NCI-H1048 (cell line): ENCODE measurements at regions not wholly inside any gene's neighbourhood (a gene's known extent, or its start where the extent isn't known, plus 50 kb on each side); places are given as distances from the start of the nearest gene placed in this dataset.

Experiments used
- DNase-seq: peaks from one replicate; lab custom pipeline; 2025; lab: John Stamatoyannopoulos, UW

DNA sequence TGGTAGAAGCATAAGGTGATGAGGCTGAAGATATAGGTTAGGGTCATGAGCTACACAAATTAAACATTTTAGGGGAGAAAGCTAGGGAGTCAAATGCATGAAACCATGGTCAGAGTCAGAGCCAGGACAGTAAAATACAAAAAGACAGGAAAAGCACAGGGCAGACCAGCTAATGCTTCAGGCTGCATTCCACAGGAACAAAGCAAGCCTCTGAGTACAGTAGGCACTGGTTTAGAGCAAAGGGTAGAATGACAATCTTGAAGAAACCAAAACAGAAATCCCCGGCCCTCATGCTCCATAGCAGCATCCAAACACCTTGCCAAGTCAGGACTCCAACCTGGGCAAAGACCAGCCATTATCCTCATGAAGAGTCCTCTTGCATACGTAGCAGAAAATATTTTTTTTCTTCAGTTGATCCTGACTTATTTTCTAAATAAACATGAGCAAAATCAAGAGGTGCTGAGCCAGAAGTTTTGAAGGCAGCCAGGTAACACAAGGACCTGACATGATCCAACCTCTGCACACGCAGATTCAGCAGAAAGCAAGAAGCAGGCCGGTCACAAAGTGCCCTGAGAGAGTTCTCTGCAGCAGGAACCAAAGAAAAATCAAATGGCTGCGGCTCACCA is 273.1 kb downstream of the TTLL7 start:
- DNase-seq, result no peak

DNA sequence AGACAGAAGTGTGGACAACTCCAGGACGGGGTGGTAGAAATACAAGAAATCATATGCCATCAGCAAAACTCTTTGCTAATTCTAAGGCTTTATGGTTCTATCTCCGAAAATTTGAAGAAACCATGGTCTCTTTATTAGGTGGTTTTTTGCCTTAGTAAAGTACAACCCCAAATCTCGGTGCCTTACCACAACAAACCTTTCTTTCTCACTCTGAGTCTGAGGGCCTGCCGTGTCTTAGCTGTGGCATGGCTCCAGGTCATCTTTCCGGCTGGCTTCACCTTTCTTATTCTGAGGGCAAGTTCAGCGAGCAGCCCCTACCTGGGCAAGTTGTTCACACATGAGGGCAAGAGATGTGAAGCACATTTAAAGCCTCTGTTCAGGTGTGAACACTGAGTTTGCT is 280.6 kb downstream of the TTLL7 start:
- DNase-seq, result no peak

DNA sequence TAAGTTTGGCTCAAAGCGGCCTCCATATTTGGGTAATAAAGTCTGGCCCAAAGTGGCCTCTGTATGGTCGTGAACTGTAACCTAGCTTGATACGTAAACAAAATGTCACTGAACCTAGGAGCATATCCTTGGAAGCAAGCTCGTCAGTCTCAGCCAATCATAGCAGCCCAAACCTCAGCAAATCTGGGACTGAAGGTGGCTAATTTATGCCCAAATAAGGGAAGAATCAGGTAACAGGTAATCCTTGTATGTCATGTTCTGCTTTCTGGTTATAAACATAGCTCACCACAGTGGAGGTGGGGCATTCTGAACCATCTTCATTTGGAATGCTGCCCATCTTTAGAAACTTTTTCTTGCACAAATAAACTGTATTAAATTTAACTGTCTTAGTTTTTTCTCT is 281.1 kb downstream of the TTLL7 start:
- DNase-seq, result no peak

DNA sequence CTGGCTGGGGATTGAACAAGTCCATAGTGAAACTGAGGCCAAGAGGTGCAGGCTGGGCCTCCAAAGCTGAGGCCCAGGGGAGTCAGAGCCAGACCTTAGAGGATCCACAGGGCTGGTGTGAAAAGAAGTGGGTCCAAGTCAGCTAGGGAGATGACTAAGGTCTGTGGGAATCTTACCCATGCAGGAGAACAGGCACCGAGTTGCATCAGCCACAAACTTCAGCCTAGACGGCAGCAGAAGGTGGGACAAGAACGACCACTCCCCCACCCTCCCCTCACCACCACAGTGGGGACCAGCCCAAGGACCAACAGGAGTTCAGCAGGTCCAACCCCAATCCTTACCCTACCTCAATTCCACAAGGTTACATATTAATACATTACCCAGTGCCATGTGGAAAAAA is 282.3 kb downstream of the TTLL7 start:
- no peak for DNase-seq

DNA sequence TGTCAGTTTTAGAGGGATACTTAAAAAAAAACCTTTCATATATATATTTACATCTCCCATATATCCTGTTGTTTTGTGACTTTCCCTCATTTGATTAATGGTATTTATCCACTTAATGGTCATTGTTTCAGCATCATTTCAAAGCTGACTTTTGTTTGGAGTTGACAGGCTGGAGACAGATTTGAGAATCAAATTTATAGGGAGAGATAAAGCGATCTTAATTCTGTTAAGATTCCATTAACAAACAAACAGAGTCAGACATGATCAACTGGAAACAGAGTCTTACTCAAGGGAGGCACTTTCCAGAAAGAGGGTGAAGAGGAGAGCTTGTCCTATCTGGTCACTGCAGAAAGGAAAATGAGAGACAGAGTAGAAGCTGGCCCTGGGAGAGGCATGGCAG is 283.4 kb downstream of the TTLL7 start:
- DNase-seq, result no peak

DNA sequence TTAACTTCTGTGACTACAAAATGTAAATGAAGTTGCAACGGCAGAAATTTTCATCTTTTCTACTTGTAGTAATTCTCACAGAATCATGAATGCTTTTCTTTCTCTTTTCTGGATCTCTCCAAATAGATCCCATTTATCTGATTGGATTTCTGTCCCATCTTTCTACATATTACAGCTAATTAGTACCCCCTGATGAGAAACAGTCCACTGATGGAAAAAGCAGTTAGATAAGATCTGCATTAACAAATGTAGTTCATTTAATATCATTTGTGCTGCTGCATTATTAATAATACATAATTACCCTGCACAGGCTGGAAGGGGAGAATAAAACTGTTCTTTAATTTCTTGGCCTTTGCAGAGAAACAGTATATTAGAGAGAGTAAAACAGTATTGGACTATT is 289.3 kb downstream of the TTLL7 start:
- DNase-seq, result no peak

DNA sequence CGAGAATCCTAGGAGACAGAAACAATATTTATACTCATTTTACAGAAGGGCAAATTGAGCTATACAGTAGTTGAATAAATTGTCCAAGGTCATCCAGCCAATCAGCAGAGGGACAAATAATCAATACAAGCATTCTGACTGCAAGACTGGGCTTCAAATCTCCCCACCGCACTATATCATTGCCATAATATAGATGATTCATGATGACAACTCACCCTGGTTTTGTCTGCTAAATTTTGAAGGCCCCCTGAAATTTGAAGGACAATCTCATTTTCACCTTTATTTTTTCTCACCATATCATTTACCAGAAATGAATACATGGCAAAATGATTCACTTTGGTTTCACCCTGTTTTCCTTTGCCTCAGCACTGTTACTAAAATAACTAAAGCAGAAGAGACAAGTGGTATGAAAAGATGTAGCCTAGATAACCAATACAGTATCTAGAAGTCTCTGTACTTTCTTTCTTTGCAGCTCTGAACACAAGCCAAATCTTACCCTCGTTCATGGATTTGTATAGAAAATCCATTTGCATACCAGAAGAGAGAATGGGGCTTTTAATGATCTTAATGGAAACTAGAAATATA is 292.5 kb downstream of the TTLL7 start:
- no peak for DNase-seq

DNA sequence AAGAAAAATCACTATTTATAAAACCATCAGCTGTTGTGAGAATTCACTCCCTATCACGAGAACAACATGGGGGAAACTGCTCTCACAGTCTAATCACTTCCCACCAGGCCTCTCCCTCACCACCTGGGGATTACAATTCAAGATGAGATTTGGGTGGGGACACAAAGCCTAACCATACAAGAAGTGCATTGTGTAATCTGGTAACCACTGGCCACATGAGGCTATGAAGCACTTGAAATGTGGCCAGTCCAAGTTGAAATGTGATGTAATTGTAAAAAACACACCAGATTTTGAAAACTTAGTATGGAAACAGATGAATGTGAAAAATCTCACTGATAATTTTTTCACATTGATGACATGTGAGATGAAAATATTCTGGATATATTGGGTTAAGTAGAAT is 293.8 kb downstream of the TTLL7 start:
- no peak for DNase-seq

DNA sequence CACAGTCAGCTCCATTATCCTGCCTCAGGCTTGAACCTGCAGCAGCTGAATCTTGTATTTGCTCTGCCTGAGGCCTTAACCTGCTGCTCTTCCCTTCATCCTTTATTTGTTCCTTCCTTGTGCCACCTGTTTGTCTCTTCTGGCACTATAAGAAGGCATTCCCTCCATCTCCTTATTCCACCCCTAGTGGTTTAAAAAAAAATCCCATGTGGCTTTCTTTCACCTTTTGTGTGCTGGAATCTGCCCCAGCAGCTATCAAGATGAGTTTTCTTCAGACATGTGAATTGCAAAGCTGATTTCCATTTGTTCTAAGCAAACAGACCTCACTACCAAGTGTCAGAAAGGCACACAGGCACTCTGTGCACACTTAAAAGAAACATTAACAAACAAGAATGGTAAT is 294.6 kb downstream of the TTLL7 start:
- DNase-seq, result no peak

DNA sequence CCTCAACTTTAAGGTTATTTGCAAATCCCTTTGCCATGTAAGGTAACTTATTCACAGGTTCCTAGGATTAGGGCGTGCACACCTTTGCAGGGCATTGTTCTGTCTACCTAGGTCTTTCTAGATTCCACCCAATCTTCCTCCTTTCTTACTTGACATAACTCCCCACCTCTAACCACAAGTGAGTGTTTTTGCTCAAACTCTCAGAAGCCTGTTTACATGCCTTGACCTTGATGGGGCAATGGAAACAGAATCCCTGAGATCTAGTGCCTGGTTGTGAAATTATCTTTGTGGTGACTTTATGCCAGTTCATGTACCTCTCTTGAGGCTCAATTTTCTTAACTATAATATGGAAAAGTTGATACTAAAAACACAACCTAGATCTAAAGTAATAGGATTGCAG is 296.6 kb downstream of the TTLL7 start:
- DNase-seq, result no peak

DNA sequence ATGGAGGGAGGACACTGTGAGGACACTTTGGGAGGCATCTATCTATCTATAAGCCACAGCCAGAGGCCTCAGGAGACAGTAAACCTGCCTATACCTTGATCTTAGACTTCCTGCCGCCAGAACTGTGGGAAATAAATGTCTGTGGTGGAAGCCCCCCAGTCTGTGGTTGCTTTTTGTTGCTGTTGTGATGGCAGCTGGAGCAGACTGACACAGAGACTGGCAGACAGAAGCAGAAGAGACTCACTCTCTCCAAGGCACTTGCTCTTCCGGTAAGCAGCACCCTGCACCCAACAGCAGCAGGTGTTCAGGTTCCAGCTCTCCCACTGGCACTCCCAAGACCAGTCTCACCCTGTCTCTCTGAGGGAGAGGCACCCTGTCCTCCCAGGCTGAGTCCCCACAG is 297.6 kb downstream of the TTLL7 start:
- no peak for DNase-seq

DNA sequence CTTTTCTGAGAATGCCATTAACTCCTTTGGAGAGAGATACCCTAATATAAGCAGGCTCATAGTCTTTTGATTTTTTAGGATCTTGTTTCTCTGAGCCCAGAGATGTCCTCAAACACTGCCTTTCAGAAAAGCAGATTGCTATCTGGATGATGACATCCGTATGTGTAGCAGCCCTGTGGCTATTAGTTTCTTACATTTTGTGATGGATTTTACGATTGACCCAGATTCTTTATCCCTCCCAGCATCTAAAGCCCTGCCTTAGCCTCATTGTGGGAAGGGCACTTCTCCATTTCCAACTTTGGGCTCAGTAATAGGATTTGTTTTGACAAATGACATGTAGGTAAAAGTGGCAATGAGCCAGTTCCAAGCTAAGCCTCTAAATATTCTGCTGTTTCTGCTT is 300.3 kb downstream of the TTLL7 start:
- no peak for DNase-seq

DNA sequence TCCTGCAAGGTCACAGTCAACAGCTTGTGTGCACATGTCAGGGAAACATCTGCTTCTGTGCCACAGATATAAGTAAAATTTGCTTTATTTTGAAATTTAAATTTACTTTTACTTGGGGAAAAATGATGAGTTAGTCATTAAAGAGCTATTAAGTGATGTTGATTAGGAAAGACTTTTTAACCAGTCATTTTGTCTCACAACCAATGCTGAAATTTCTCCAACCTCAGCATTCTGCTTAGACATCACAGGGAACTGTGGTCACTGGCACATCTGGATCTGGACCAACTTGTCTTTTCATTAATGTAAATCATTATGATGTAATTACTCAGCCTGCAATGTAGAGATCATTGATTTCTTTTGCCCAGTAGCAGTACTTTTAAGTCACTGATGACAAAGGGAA is 301.0 kb downstream of the TTLL7 start:
- DNase-seq, result no peak

DNA sequence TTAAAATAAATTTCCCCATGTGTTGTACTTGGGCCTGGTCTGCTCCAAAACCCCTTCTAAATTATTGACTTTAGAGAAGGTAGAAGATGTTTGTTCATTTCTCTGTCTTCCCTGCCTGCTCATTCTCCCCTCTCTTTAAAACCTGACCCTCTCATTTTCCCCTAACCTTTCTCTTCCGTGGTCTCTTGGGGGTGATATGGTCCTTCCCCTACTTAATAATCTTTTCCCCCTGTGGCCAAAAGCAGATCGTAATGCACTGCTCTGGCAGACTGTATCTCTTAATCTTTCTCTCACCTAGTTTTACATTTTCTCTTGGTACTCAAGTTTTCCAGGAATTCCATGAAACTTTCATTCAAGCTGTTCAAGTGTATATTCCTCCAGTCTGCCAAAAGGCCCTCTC is 301.7 kb downstream of the TTLL7 start:
- no peak for DNase-seq

DNA sequence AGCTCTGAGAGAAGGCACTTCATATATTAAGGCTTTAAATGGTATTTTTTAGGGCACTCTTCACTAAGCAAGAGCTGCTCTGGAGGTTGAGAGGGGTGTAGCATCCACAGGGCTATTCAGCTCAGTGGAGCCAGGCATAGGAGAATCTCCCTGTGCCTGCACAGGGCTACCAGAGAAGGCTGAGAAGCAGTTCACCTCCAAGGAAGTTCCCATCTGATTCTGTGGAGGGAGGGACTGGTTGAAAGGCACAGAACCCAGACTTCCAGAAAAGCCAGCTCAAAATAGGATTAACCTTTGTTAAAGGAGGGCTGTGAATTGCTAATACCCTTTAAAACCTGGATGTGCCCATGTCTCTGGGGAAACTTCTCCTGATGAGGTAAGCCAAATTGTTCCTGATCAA is 304.5 kb downstream of the TTLL7 start:
- DNase-seq, result no peak

DNA sequence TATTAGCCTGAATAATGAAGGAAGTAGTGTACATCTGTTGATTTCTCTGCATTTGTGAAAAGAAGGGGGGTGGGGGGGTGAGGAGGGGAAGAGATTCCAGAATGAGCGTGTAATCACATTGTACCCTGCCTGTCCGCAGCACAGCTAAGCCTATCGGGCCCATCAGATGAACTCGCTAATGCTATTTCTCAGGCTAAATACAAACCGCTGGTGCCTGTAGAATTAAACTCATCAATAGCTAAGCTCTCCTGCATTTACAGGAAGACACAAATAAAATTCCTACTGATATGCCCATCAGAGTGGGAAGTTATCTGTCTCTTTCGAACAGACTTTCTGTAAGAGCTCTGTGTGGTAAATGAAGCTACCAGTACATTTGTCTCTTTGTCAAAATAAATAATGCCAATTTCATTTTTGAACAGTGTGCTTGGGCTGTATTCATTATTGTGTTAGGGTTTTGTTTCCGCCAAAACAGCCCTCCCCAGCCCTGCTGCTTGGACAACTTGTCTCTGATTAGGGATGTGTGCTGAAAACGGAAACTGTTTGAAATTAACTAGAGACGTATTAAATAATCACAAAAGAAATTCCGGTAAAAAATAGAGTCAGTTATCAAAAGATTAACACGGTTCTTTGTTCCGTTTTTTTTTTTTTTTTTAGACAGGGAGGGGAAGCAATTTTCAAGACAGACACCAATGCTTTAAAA is 305.4 kb downstream of the TTLL7 start:
- DNase-seq, result no peak

DNA sequence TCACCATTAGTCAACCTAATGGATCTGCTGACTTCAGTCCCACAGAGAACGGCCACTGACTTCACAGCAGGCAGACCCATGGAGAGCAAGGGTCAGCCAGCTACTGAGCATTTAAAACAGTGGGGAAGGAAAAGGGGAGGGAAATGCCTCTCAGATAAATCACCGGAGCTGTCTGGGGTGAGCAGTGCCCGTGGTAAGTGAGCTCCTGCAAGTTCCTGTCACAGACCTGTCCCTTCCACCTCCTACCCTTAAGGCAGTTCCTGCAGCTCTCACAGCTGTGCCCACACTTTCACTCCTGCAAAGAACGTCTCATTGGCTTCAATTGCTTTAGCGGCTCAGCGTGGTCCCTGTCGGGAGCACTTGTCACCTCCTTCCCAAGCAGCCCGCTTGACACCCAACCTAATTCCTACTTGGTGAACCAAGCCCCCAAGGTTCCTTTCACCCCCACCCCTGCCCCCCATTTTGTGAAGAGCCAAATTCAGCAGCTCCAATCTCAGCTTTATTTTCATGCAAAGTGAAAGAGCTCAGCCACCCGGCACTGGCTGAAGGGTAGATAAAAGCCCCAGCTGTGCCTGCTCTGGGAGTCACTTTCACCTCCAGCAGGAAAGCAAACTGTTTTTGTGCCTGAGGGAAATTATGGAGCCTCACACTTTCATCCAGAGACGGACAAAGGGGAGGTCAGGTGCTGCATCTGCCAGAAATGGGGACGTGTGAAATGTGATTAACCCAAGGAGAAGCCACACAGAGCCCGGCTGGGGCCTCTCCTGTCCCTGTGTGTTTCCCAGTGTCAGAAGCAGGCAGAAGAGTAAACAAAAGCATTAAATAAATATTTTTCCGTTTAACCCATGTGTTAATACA is 306.2 kb downstream of the TTLL7 start:
- no peak for DNase-seq

DNA sequence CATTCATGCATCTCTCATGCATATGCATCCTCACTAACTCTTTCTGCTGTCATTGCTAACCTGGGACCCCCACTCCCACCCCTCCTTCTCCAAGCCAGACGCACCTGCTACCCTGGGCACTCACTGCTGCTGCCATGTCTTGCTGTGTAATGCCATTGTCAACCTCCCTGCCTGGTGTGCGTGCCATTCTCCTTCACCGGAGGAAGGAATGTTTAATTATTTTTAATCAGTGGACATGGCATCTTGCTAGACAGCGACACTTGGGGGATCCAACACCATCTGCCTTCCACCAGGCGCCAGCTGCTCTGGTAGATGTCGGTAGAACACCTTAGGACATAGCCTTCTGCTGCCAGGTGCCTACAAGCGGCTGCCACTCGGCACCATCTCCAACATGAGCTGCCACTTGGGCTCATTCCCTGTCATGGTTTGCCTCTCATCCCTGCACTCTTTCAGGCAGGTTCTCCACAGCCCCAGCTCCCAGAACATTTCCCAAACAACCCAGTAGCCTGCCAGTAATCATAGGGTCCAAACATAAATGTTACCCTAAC is 306.9 kb downstream of the TTLL7 start:
- DNase-seq, result no peak

DNA sequence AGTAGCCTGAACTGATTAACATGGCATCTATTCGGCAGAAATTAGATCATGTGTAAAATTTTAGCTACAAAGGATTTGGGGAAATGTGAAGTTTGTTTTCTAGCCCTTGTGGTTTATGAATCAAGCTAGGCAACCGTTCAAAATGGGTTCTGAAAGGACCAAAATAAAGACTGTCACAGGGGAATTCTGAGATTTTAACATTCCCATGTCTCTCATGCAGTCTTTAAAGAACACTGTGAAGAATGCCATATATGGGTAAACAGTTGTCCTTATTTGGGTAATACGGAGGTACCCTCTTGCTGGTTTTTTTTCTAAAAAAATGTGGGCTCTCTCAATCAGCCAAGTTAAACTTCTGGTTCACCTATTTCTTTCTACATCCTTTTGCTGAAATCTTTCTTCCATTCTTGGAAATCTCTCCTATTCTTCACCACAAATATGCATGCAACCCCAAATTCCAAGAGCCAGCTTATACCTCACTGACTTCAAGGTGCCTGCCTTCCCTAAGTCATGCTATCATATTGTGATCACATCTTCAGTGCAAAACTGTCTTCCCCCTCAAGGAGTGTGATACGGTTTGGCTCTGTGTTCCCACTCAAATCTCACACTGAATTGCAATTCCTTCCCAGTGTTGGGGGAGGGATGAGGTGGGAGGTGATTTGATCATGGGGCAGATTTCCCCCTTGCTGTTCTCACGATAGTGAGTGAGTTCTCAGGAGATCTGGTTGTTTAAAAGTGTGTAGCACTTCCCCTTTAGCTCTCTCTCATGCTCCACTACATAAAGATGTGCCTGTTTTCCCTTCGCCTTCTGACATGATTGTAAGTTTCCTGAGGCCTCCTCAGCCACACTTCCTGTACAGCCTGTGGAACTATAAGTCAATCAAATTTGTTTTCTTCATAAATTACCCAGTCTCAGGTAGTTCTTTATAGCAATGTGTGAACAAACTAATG is 308.7 kb downstream of the TTLL7 start:
- DNase-seq, result no peak

DNA sequence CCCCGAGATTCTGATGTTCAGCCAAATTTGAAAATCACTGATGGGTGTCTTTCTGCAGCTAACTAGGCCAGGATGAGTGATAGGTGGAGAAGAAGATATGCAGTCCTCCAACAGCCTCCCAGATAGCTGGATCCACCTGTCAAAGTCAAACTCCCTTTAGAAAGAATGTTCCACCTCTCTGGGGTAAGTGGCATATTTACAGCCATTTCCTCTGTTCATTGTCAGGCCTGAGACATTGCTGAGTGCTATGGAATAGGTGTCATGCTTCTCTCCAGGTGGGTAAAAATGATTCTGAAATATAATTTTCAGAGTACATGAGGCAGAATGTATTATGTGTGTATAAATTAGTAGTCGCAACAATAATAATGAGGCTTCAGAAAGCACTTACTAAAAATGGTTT is 316.8 kb downstream of the TTLL7 start:
- DNase-seq, result no peak

DNA sequence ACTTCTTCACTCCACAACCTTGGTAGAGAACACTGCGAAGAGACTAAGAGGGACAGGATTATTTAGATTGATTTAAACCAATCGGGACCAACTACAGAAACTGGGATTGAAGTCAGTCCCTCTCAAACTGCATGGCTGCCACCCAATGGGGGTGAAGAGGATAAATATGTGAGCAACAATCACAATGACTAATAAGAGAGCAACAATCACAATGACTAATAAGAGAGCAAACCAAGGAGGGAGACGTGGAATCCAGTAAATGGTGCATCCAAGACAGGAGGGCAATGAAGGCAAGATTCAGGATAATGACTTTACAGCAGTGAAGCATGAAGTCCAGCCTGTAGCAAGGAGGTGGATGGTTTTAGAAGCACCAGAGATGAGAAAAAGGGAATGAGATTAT is 322.8 kb downstream of the TTLL7 start:
- DNase-seq, result no peak
